AG09309 (cell line): ENCODE measurements at regions not wholly inside any gene's neighbourhood (a gene's known extent, or its start where the extent isn't known, plus 50 kb on each side); places are given as distances from the start of the nearest gene placed in this dataset.

Experiments
- DNase-seq: peaks from one replicate; pipeline ENCODE4 v3.0.0-alpha.2; 2010; ENCODE audit warnings: low read depth
- H3K4me3 ChIP-seq: 2 replicates; pipeline ENCODE4 v1.5.1; 2011; ENCODE audit warnings: mild to moderate bottlenecking, low read depth, low read length, moderate library complexity; ENCODE audit not compliant: control insufficient read depth
- CTCF ChIP-seq: IDR thresholded peaks from 2 replicates; pipeline ENCODE4 v1.5.1; 2011; ENCODE audit warnings: mild to moderate bottlenecking, low read depth, low read length, inconsistent platforms; ENCODE audit not compliant: insufficient read depth, control insufficient read depth; ENCODE audit errors: missing control alignments

- no peak overlapping the region for H3K4me3 ChIP-seq
- no peak for TF ChIP-seq CTCF
- DNase-seq = no peak
These were observed 70.6 kb downstream of the CTAGE1 start for GRCh38 chr18:22346953-22347605.

DNA sequence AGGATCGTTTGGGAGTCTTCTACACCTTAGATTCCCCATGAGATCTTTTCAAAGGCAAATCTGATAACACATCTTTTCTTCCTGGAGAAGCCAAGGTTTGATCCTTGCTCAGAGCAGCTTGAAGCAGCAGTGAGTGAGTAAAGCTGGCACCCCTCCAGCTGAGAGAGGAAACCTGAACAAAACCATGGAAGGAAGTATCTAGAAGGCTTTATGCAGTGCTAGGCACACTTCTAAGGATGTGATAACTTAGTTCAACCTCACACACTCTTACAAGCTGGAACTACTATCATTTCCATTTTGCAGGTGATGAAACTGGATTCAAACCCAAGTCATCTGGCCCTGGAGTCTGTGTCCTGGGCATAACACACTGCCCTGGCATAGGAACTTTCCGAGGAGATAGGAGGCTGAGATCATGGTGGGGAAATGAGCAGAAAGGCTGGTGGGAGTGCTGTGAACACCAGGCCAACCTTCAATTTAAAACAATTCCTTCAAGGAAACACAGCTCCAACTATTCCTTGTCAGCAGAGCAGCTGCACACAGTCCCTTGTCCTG, 71.2 kb downstream of the CTAGE1 start:
- no peak overlapping the region for H3K4me3 ChIP-seq
- DNase-seq = no peak
- no peak for TF ChIP-seq CTCF

DNA sequence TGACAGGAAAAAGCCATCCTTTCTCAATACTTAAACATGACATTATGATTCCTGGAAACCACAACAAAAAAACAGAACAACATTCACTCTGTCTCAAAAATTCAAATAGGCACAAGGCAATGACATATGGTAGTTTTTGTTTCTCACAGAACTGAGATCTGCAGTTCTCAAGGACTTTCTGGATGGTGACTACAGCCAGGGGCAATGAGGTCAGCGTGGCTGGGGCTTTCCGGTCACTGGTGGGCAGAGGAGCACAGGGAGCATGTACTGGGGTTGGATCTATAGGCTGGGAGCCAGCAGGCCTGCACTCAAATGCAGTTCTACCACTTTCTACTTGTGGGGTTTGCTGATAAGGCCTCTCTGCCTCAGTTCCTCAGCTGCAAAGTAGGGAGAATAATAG, 72.0 kb downstream of the CTAGE1 start:
- DNase-seq = no peak
- H3K4me3 ChIP-seq = no peak overlapping the region
- no peak for TF ChIP-seq CTCF

DNA sequence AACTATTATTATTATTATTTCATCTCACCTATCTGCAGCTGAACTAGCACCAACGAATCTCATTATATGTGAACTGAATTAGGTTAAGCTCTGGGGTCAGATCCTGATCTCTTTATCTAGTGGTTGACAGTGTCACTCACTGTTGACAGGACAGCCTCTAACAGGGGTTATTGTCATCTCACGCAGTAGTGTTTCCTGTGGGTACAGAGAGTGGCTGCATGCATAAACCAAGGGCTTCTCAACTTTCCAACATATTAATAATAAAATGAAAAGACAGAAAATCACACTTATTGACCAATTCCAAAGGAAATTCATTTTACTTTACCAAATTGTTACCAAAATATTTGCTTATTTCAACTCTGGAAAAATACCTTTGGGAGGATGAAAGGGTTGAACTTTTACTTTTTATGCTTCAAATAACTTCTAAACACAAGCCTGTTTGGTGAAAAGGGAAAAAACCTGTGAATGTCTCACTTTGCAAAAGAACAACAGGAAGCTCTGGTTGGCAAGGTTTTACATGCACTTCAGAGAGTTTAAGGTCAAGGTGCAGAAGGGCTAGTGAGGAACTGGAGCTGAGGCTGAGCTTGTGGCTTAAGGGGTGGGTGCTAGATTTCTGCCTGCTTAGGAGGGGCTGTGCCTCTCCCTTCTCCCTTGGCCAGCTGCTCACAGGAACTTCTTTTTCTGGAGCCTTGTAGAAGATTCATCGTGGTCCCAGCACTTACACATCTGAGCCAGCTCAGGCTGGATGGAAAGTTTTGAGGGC, 72.6 kb downstream of the CTAGE1 start:
- no peak overlapping the region for H3K4me3 ChIP-seq
- no peak for DNase-seq
- no peak for TF ChIP-seq CTCF

DNA sequence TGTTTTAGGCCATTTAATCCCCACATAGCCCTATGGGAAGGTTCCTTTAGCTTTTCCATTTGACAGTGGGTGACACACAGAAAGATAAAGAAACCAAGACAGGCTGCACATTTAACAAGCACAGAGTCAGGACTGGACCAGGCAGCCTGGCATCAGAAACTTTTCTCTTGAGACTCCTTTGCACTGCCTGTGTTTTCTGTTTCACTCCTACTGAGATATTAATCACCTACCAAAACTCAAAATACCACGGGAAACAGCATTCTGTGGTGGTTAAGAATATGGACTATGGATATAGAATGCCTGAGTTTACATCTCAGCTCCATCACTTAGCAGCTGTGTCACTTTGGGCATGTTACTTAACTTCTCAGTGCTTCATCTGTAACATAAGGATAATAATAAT, 73.3 kb downstream of the CTAGE1 start:
- DNase-seq = no peak
- TF ChIP-seq CTCF = no peak
- H3K4me3 ChIP-seq = no peak overlapping the region

DNA sequence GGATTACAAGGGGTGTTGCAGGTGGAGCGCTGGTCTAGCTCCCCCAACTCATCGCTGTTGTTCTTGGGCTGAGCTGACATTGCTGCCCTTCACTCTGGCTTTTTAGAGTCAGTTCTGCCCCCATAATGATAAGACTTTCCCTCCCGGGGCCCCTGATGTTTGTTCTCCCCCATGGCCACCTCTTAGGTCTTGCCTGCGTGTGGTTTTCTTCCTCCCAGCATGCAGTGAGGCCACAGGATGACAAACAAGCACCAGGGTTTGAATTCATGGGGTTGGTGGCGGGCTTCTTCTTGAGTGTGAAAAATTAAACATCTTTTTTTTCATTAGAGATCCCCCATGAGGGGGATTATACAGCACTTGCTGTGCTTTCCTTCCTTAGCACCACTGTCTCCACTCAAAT, 74.1 kb downstream of the CTAGE1 start:
- no peak for DNase-seq
- no peak overlapping the region for H3K4me3 ChIP-seq
- no peak for TF ChIP-seq CTCF
